IMR-90 (cell line): ENCODE measurements at regions not wholly inside any gene's neighbourhood (a gene's known extent, or its start where the extent isn't known, plus 50 kb on each side); places are given as distances from the start of the nearest gene placed in this dataset.
"Not testable (repeated sequence)": the region's sequence is repeated elsewhere in the genome, so short reads cannot be mapped to it uniquely, and the experiment has no call there.

ENCODE experiments used
- ATAC-seq: fragments of 200-7000 bp; cut with Tn5 transposase; 2 replicates; pipeline ENCODE4 v1.9.1; 2020; ENCODE audit warnings: low read depth, mild to moderate bottlenecking, moderate library complexity
- BruUV-seq: library from RNA; stranded (reverse); fragments of 400-500 nt; replicated peaks from 2 replicates; lab custom pipeline; 2021; lab: Mats Ljungman, UMichigan
- CTCF ChIA-PET: fragments of 300-600 bp; formaldehyde crosslinking; extraction: SDS; loops from one replicate; lab custom pipeline; 2021; ENCODE audit warnings: antibody characterized with exemption; lab: Yijun Ruan, JAX
- POLR2A ChIA-PET: fragments of 300-600 bp; sonication (Branson Sonifier 250); formaldehyde crosslinking; loops from one replicate; lab custom pipeline; 2022; ENCODE audit warnings: antibody characterized with exemption; ENCODE audit not compliant: unreplicated experiment; lab: Charles Lee
- DNase-seq: peaks from one replicate; pipeline ENCODE4 v3.0.0; 2013
- H2AFZ ChIP-seq: replicated peaks from 2 replicates; pipeline ENCODE3; 2013; ENCODE audit warnings: low read length, mild to moderate bottlenecking; ENCODE audit not compliant: poor library complexity
- H2AK5ac ChIP-seq: 2 replicates; pipeline ENCODE4 v1.6.1; 2013; ENCODE audit warnings: low read depth, low read length, inconsistent platforms
- H2AK9ac ChIP-seq: replicated peaks from 2 replicates; pipeline ENCODE3; 2013; ENCODE audit warnings: mild to moderate bottlenecking, low read depth, low read length, moderate library complexity; ENCODE audit not compliant: poor library complexity
- H2BK120ac ChIP-seq: 2 replicates; pipeline ENCODE4 v1.6.1; 2013; ENCODE audit warnings: low read depth, low read length, inconsistent platforms
- H2BK15ac ChIP-seq: 3 replicates; pipeline ENCODE4 v1.6.1; 2013; ENCODE audit warnings: low read depth, low read length, inconsistent platforms
- H2BK20ac ChIP-seq: 2 replicates; pipeline ENCODE4 v1.6.1; 2013; ENCODE audit warnings: low read depth, mild to moderate bottlenecking, inconsistent platforms, low read length, moderate library complexity
- H2BK5ac ChIP-seq: 2 replicates; pipeline ENCODE4 v1.6.1; 2013; ENCODE audit warnings: mild to moderate bottlenecking, low read depth, low read length, inconsistent platforms; ENCODE audit not compliant: poor library complexity, severe bottlenecking
- H3K14ac ChIP-seq: replicated peaks from 2 replicates; pipeline ENCODE4 v1.6.1; 2013; ENCODE audit warnings: low read depth, low read length, inconsistent platforms
- H3K18ac ChIP-seq: 2 replicates; pipeline ENCODE4 v1.6.1; 2013; ENCODE audit warnings: low read depth, low read length, control low read depth
- H3K23ac ChIP-seq: 2 replicates; pipeline ENCODE4 v1.6.1; 2013; ENCODE audit warnings: low read depth, low read length, inconsistent platforms
- H3K27ac ChIP-seq: 2 replicates; pipeline ENCODE4 v1.5.1; 2013; ENCODE audit warnings: mild to moderate bottlenecking, control low read depth, low read length; ENCODE audit not compliant: insufficient read depth
- H3K27me3 ChIP-seq: 2 replicates; pipeline ENCODE4 v1.6.1; 2013; ENCODE audit warnings: low read length; ENCODE audit not compliant: control insufficient read depth, insufficient read depth
- H3K36me3 ChIP-seq: 2 replicates; pipeline ENCODE4 v1.6.1; 2013; ENCODE audit warnings: low read length, mixed read lengths; ENCODE audit not compliant: control insufficient read depth, insufficient read depth
- H3K4ac ChIP-seq: 2 replicates; pipeline ENCODE4 v1.6.1; 2013; ENCODE audit warnings: low read depth, low read length, inconsistent platforms
- H3K4me1 ChIP-seq: 2 replicates; pipeline ENCODE4 v1.6.1; 2013; ENCODE audit warnings: low read length, mixed read lengths; ENCODE audit not compliant: control insufficient read depth, insufficient read depth
- H3K4me2 ChIP-seq: 2 replicates; pipeline ENCODE4 v1.6.1; 2013; ENCODE audit warnings: low read depth, mild to moderate bottlenecking, control low read depth, low read length, moderate library complexity
- H3K4me3 ChIP-seq: 2 replicates; pipeline ENCODE4 v1.5.1; 2013; ENCODE audit warnings: low read depth, mild to moderate bottlenecking, control low read depth, low read length, moderate library complexity; ENCODE audit not compliant: insufficient read depth
- H3K56ac ChIP-seq: 2 replicates; pipeline ENCODE4 v1.6.1; 2013; ENCODE audit warnings: low read length, inconsistent platforms; ENCODE audit not compliant: insufficient read depth; ENCODE audit errors: extremely low read depth
- H3K79me1 ChIP-seq, 2 experiments: 2 replicates each; pipeline ENCODE4 v1.6.1; 2013; ENCODE audit warnings: low read length in 2 of 2, inconsistent platforms in 1 of 2, low read depth in 1 of 2
- H3K9ac ChIP-seq: 2 replicates; pipeline ENCODE4 v1.6.1; 2013; ENCODE audit warnings: low read depth, low read length, control low read depth
- H3K9me1 ChIP-seq: 2 replicates; pipeline ENCODE4 v1.6.1; 2013; ENCODE audit warnings: low read length, inconsistent platforms; ENCODE audit not compliant: insufficient read depth
- H3K9me3 ChIP-seq: 2 replicates; pipeline ENCODE4 v1.6.1; 2013; ENCODE audit warnings: low read length; ENCODE audit not compliant: control insufficient read depth, insufficient read depth
- H4K20me1 ChIP-seq: 2 replicates; pipeline ENCODE4 v1.6.1; 2013; ENCODE audit warnings: low read length, inconsistent platforms; ENCODE audit not compliant: insufficient read depth
- H4K5ac ChIP-seq: 2 replicates; pipeline ENCODE4 v1.6.1; 2013; ENCODE audit warnings: mild to moderate bottlenecking, low read depth, low read length, control low read depth
- H4K8ac ChIP-seq, 2 experiments: 2 replicates each; pipeline ENCODE4 v1.6.1; 2013; ENCODE audit warnings: low read depth in 2 of 2, low read length in 2 of 2, control low read depth in 1 of 2, inconsistent platforms in 1 of 2
- H4K91ac ChIP-seq: 2 replicates; pipeline ENCODE4 v1.6.1; 2013; ENCODE audit warnings: low read depth, low read length, inconsistent platforms; ENCODE audit not compliant: insufficient read depth
- WGBS, 2 experiments: methylation state at CpG; one replicate each; pipeline versions ENCODE4 v1.1.5 to v1.1.7; 2013; ENCODE audit warnings: missing lambda C conversion rate in 2 of 2; ENCODE audit not compliant: insufficient read length in 1 of 2; ENCODE audit errors: extremely low coverage in 2 of 2; 5-methylcytosine and 5-hydroxymethylcytosine counted together
- dilution Hi-C: fragments of 300-500 bp; cut with HindIII; formaldehyde crosslinking; loops from one replicate; pipeline ENCODE4 v1.14.3; 2018; ENCODE audit warnings: low sequenced_read_pairs; ENCODE audit not compliant: unreplicated experiment
- in situ Hi-C: fragments of 300-500 bp; cut with MboI; formaldehyde crosslinking; loops from 3 replicates; pipeline ENCODE4 v1.14.3; 2019; ENCODE audit warnings: low sequenced_read_pairs, inconsistent platforms, mixed read lengths
- intact Hi-C: fragments of 100-400 bp; cut with micrococcal nuclease; formaldehyde crosslinking; loops from 2 replicates; pipeline ENCODE4 v1.10.0; 2022

- H3K4ac ChIP-seq, H2BK120ac ChIP-seq, DNase-seq, H3K27me3 ChIP-seq, H2BK5ac ChIP-seq, H2AK9ac ChIP-seq, H3K36me3 ChIP-seq, BruUV-seq, ATAC-seq, H3K4me3 ChIP-seq, H3K4me2 ChIP-seq, H3K14ac ChIP-seq, H4K8ac ChIP-seq, H3K9me3 ChIP-seq, H2BK15ac ChIP-seq, H2BK20ac ChIP-seq, H2AFZ ChIP-seq, H4K5ac ChIP-seq, H3K9me1 ChIP-seq, H3K56ac ChIP-seq, H3K23ac ChIP-seq, H3K9ac ChIP-seq, POLR2A ChIA-PET, H2AK5ac ChIP-seq, H3K18ac ChIP-seq, H3K4me1 ChIP-seq, H3K27ac ChIP-seq, H4K91ac ChIP-seq, in situ Hi-C loops, H3K79me1 ChIP-seq, intact Hi-C loops, dilution Hi-C loops, H4K20me1 ChIP-seq, CTCF ChIA-PET: not testable (repeated sequence)
- WGBS, 2 experiments = no CpG with 5 or more reads among the region's 2 CpGs
Measured at GRCh38 chr10:46749470-46749869, 161.8 kb upstream of the PTPN20 start.

GRCh38 chr10:46753763-46754162 is 157.5 kb upstream of the PTPN20 start:
- ATAC-seq, H3K36me3 ChIP-seq, H4K20me1 ChIP-seq, H2BK20ac ChIP-seq, DNase-seq, H2AFZ ChIP-seq, H3K23ac ChIP-seq, H3K14ac ChIP-seq, H2BK5ac ChIP-seq, H3K9ac ChIP-seq, intact Hi-C loops, dilution Hi-C loops, H3K4ac ChIP-seq, H3K9me3 ChIP-seq, H3K4me1 ChIP-seq, H2BK15ac ChIP-seq, H4K8ac ChIP-seq, H3K56ac ChIP-seq, H2AK5ac ChIP-seq, H3K79me1 ChIP-seq, H3K18ac ChIP-seq, H3K27ac ChIP-seq, H4K91ac ChIP-seq, BruUV-seq, in situ Hi-C loops, H3K4me2 ChIP-seq, H2BK120ac ChIP-seq, H4K5ac ChIP-seq, H3K27me3 ChIP-seq, H3K9me1 ChIP-seq, CTCF ChIA-PET, H3K4me3 ChIP-seq, H2AK9ac ChIP-seq, POLR2A ChIA-PET: not testable (repeated sequence)
- WGBS, 2 experiments = no CpG with 5 or more reads among the region's 5 CpGs
